Astrocyte (in vitro differentiated cells and primary cell): ENCODE measurements at regions not wholly inside any gene's neighbourhood (a gene's known extent, or its start where the extent isn't known, plus 50 kb on each side); places are given as distances from the start of the nearest gene placed in this dataset.

ENCODE experiments used
- DNase-seq: peaks from one replicate; pipeline ENCODE4 v3.0.0-alpha.2; 2010; ENCODE audit warnings: low read depth
- FAIRE-seq: peaks from 2 replicates; lab custom pipeline; 2011; peaks lifted over from hg19 to GRCh38; lab: Jason Lieb, UNC
- H2AFZ ChIP-seq: 2 replicates; pipeline ENCODE4 v1.6.0; 2012; ENCODE audit warnings: low read depth, low read length, inconsistent platforms
- H3K27ac ChIP-seq: 2 replicates; pipeline ENCODE4 v1.5.1; 2011; ENCODE audit warnings: low read depth, low read length, inconsistent platforms
- H3K27me3 ChIP-seq: 2 replicates; pipeline ENCODE4 v1.6.0; 2011; ENCODE audit warnings: low read length, inconsistent platforms; ENCODE audit not compliant: insufficient read depth
- H3K36me3 ChIP-seq: 2 replicates; pipeline ENCODE4 v1.5.1; 2011; ENCODE audit warnings: low read length, inconsistent platforms; ENCODE audit not compliant: insufficient read depth
- H3K4me1 ChIP-seq: 2 replicates; pipeline ENCODE4 v1.5.1; 2011; ENCODE audit warnings: low read length, inconsistent platforms; ENCODE audit not compliant: insufficient read depth
- H3K4me2 ChIP-seq: 2 replicates; pipeline ENCODE4 v1.6.0; 2012; ENCODE audit warnings: low read length, inconsistent platforms
- H3K4me3 ChIP-seq: 2 replicates; pipeline ENCODE4 v1.5.1; 2011; ENCODE audit warnings: low read depth, mild to moderate bottlenecking, low read length, inconsistent platforms; ENCODE audit not compliant: insufficient read depth
- H3K79me2 ChIP-seq: 2 replicates; pipeline ENCODE4 v1.6.0; 2012; ENCODE audit warnings: mild to moderate bottlenecking, low read length, inconsistent platforms; ENCODE audit not compliant: insufficient read depth
- H3K9ac ChIP-seq: 2 replicates; pipeline ENCODE4 v1.6.0; 2012; ENCODE audit warnings: mild to moderate bottlenecking, low read length, inconsistent platforms
- H3K9me3 ChIP-seq: 2 replicates; pipeline ENCODE4 v1.5.1; 2012; ENCODE audit warnings: low read depth, mild to moderate bottlenecking, low read length, inconsistent platforms; ENCODE audit not compliant: insufficient read depth
- H4K20me1 ChIP-seq: 2 replicates; pipeline ENCODE4 v1.6.0; 2012; ENCODE audit warnings: low read length, inconsistent platforms; ENCODE audit not compliant: insufficient read depth
- H3K27ac Mint-ChIP-seq: one replicate; pipeline ENCODE4 v1.8.0; 2021; ENCODE audit warnings: mild to moderate bottlenecking, mixed read lengths; ENCODE audit not compliant: unreplicated experiment
- H3K27me3 Mint-ChIP-seq: one replicate; pipeline ENCODE4 v1.8.0; 2021; ENCODE audit warnings: low read depth, mixed read lengths; ENCODE audit not compliant: unreplicated experiment
- H3K36me3 Mint-ChIP-seq: one replicate; pipeline ENCODE4 v1.8.0; 2021; ENCODE audit warnings: low read depth, mixed read lengths; ENCODE audit not compliant: unreplicated experiment
- H3K4me1 Mint-ChIP-seq: one replicate; pipeline ENCODE4 v1.8.0; 2021; ENCODE audit warnings: low read depth, mixed read lengths; ENCODE audit not compliant: unreplicated experiment
- H3K4me3 Mint-ChIP-seq: one replicate; pipeline ENCODE4 v1.8.0; 2021; ENCODE audit warnings: mild to moderate bottlenecking, moderate library complexity, mixed read lengths; ENCODE audit not compliant: unreplicated experiment
- H3K9me3 Mint-ChIP-seq: one replicate; pipeline ENCODE4 v1.8.0; 2021; ENCODE audit warnings: mild to moderate bottlenecking, mixed read lengths; ENCODE audit not compliant: unreplicated experiment
- EZH2 ChIP-seq: IDR thresholded peaks from 2 replicates; pipeline ENCODE4 v1.6.1; 2012; ENCODE audit warnings: mild to moderate bottlenecking, low read length, inconsistent platforms; ENCODE audit not compliant: insufficient read depth
- TF ChIP-seq, protein P1 (sequence below): IDR thresholded peaks from 2 replicates; pipeline ENCODE4 v1.5.1; 2011; ENCODE audit warnings: low read depth, mild to moderate bottlenecking, inconsistent platforms, low read length, moderate library complexity; ENCODE audit not compliant: insufficient read depth

DNA sequence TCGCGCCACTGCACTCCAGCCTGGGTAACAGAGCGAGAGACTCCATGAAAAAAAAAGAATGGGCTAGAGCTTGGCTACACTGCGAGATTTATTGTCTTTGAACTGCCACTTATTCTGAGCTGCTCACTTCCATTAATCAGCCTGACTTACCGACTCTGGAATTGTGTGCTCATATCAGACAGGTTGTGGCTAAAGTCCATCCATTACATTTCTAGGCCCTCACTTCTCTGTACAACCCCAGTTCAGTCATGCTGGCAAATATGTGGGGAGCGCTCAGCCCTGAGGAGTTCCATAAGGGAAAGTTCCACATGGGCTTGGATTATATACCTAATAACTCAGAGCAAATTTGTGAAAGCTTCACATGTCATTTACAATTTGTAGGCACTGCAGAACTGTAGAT lies 270.6 kb downstream of the TRIML1 start:
- Histone ChIP-seq H3K27me3 (no peaks in the 10 kb centered on the region), H3K9ac (no peak overlapping the region), H3K9me3 (no peaks in the 10 kb centered on the region), H3K79me2 (no peaks in the 10 kb centered on the region), H3K4me3 (no peak overlapping the region), H2AFZ (no peak overlapping the region), H3K27ac (no peak overlapping the region), H4K20me1 (no peaks in the 10 kb centered on the region), H3K36me3 (no peaks in the 10 kb centered on the region), H3K4me2 (no peak overlapping the region), H3K4me1 (no peaks in the 10 kb centered on the region)
- Mint-ChIP-seq H3K4me1 (peaks cover 7% of the 10 kb centered on the region), H3K27ac (no peak overlapping the region), H3K9me3 (no peaks in the 10 kb centered on the region), H3K4me3 (no peak overlapping the region), H3K36me3 (no peaks in the 10 kb centered on the region), H3K27me3 (no peaks in the 10 kb centered on the region)
- no peak for FAIRE-seq
- no peak for DNase-seq
- TF ChIP-seq EZH2 = no peak
- TF ChIP-seq, protein P1, sequence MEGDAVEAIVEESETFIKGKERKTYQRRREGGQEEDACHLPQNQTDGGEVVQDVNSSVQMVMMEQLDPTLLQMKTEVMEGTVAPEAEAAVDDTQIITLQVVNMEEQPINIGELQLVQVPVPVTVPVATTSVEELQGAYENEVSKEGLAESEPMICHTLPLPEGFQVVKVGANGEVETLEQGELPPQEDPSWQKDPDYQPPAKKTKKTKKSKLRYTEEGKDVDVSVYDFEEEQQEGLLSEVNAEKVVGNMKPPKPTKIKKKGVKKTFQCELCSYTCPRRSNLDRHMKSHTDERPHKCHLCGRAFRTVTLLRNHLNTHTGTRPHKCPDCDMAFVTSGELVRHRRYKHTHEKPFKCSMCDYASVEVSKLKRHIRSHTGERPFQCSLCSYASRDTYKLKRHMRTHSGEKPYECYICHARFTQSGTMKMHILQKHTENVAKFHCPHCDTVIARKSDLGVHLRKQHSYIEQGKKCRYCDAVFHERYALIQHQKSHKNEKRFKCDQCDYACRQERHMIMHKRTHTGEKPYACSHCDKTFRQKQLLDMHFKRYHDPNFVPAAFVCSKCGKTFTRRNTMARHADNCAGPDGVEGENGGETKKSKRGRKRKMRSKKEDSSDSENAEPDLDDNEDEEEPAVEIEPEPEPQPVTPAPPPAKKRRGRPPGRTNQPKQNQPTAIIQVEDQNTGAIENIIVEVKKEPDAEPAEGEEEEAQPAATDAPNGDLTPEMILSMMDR = no peak

DNA sequence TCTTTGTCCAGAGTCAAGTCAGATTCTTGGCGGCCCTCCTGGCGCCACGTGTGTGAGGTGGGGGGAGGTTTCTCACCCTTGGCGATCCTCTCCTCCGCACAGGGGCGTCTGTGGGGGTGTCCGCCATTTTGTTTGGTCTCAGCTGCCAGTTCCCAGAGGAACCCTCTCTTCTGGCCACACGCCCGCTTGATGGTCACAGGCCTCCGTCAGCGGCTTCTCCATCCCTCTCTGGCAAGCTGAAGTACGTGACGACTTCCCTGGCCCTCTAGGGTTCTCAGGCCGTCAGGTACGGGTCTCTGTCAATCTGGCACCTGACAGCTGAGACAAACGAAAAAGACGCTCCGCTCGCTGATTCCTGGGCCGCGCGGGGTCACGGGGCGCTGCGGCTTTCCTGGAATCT lies 272.6 kb downstream of the TRIML1 start:
- Histone ChIP-seq H3K79me2 (no peaks in the 10 kb centered on the region), H3K27ac (no peak overlapping the region), H3K4me3 (no peak overlapping the region), H4K20me1 (no peaks in the 10 kb centered on the region), H2AFZ (no peak overlapping the region), H3K9ac (no peak overlapping the region), H3K36me3 (no peaks in the 10 kb centered on the region), H3K27me3 (no peaks in the 10 kb centered on the region), H3K9me3 (no peaks in the 10 kb centered on the region), H3K4me1 (no peaks in the 10 kb centered on the region), H3K4me2 (no peak overlapping the region)
- FAIRE-seq = no peak
- no peak for TF ChIP-seq EZH2
- TF ChIP-seq, protein P1 = no peak
- peaks cover 6% of the 10 kb centered on the region for H3K4me1 Mint-ChIP-seq
- H3K9me3 Mint-ChIP-seq = no peaks in the 10 kb centered on the region
- no peak overlapping the region for H3K4me3 Mint-ChIP-seq
- H3K27ac Mint-ChIP-seq = no peak overlapping the region
- DNase-seq = no peak
- H3K27me3 Mint-ChIP-seq = no peaks in the 10 kb centered on the region
- H3K36me3 Mint-ChIP-seq = no peaks in the 10 kb centered on the region

DNA sequence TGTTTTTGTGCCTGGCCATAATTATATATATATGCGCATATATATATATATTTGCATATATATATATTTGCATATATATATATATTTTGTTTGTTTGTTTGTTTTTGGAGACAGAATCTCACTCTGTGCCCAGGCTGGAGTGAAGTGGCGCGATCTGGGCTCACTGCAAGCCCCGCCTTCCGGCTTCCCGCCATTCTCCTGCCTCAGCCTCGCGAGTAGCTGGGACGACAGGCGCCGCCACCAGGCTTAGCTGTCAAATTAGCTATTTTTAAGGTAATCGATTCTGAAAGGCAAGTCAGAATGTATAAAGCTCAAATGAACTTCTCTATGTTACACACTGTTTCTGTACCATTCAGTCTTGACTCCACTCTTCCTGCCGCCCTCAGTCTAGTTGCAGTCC lies 273.3 kb downstream of the TRIML1 start:
- Mint-ChIP-seq H3K27ac (no peak overlapping the region), H3K4me3 (no peak overlapping the region), H3K9me3 (no peaks in the 10 kb centered on the region), H3K36me3 (no peaks in the 10 kb centered on the region), H3K27me3 (no peaks in the 10 kb centered on the region), H3K4me1 (peaks cover 6% of the 10 kb centered on the region)
- TF ChIP-seq, protein P1 = no peak
- TF ChIP-seq EZH2 = no peak
- DNase-seq (no peak), FAIRE-seq (no peak)
- Histone ChIP-seq H3K36me3 (no peaks in the 10 kb centered on the region), H3K4me1 (no peaks in the 10 kb centered on the region), H3K4me2 (no peak overlapping the region), H3K27ac (no peak overlapping the region), H3K79me2 (no peaks in the 10 kb centered on the region), H3K27me3 (no peaks in the 10 kb centered on the region), H3K9me3 (no peaks in the 10 kb centered on the region), H4K20me1 (no peaks in the 10 kb centered on the region), H2AFZ (no peak overlapping the region), H3K4me3 (no peak overlapping the region), H3K9ac (no peak overlapping the region)
